Pancreas (tissue), 10 donors: ENCODE measurements at regions not wholly inside any gene's neighbourhood (a gene's known extent, or its start where the extent isn't known, plus 50 kb on each side); places are given as distances from the start of the nearest gene placed in this dataset.

ENCODE experiments used
- ATAC-seq, 4 donors: fragments of 200-7000 bp; cut with Tn5 transposase; one replicate each; pipeline versions ENCODE4 v1.8.0 to v1.9.1; 2020; ENCODE audit warnings: mild to moderate bottlenecking in 4 of 4, moderate library complexity in 4 of 4
- DNase-seq, 6 donors: peaks; one replicate each; pipeline ENCODE4 v3.0.0-alpha.2; 2020
- FAIRE-seq: peaks from 2 replicates; lab custom pipeline; 2012; peaks lifted over from hg19 to GRCh38; lab: Jason Lieb, UNC
- H3K27ac ChIP-seq, 4 donors: fragments of 200-600 bp; sonication (generic); 1 replicate in 3 of 4; 2 replicates in 1 of 4; pipeline versions ENCODE4 v1.5.0 to v1.8.0; 2020
- H3K27me3 ChIP-seq, 4 donors: fragments of 200-600 bp; one replicate each; pipeline ENCODE4 v1.8.0; 2021
- H3K36me3 ChIP-seq, 3 donors: fragments of 200-600 bp; sonication (generic) in 1 of 3; one replicate each; pipeline versions ENCODE4 v1.5.0 to v1.8.0; 2020 to 2021
- H3K4me1 ChIP-seq, 3 donors: fragments of 200-600 bp; one replicate each; pipeline ENCODE4 v1.8.0; 2021
- H3K4me3 ChIP-seq, 4 donors: fragments of 200-600 bp; sonication (generic) in 2 of 4; one replicate each; pipeline versions ENCODE4 v1.5.0 to v1.8.0; 2020 to 2021
- H3K9me3 ChIP-seq, 4 donors: fragments of 200-600 bp; one replicate each; pipeline ENCODE4 v1.8.0; 2021
- WGBS, 2 donors: extraction: QIAGEN DNeasy Blood & Tissue Kit; methylation state at CpG; one replicate each; pipeline ENCODE4 v1.1.7; 2013; 5-methylcytosine and 5-hydroxymethylcytosine counted together
- intact Hi-C, 3 donors: fragments of 100-400 bp; cut with DNase I; formaldehyde crosslinking; loops; one replicate each; pipeline versions ENCODE4 v1.11.1 to v1.14.2; 2022
- TF ChIP-seq, protein P1 (sequence below), 4 donors: fragments of 200-600 bp; sonication (generic) in 3 of 4; IDR thresholded peaks; one replicate each; pipeline versions ENCODE4 v1.5.0 to v1.8.0; 2021; ENCODE audit warnings: antibody characterized with exemption in 4 of 4
- donor health status: healthy with polysubstance abuse.
- donor health status: DM: no; HTN: no; CAD: no; lungs with moderate emphysema.
- donor health status: DM: no; HTN: no; CAD: no.
- donor health status: control.
- donor health status: control.
- donor health status: Bipolar disorder and iron deficiency.
- donor health status: DM: yes; HTN: yes; CAD: no.
- donor health status: DM: no; HTN: no; CAD: no.
- donor health status: DM: no; HTN: no; CAD: no.
- donor health status: DM: yes; HTN: yes; CAD: no.

DNA sequence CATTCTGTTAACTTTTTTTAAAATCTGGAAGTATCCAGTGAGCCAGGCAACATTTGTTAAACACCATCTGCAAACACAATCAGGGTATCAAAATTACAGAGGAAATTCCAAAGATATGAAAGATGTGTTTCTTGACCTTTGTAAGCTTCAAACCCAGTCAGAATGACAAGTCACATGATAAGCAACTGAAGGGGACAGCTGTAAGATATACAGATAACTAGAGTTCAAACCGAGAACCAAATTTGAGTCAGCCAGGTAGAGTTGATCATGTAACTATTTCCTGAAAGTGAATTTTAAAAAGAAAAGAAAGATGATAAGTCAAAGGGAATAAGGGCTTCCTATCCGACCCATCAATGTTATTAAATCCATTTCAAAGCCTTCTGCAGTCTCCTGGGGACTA lies 196.2 kb downstream of the DEPDC1B start:
- Histone ChIP-seq H3K4me3 (no peak overlapping the region), H3K27ac (no peak overlapping the region), H3K9me3 (no peaks in the 10 kb centered on the region), H3K27me3 (no peaks in the 10 kb centered on the region), H3K4me1 (no peaks in the 10 kb centered on the region), H3K36me3 (no peaks in the 10 kb centered on the region)
- TF ChIP-seq, protein P1, sequence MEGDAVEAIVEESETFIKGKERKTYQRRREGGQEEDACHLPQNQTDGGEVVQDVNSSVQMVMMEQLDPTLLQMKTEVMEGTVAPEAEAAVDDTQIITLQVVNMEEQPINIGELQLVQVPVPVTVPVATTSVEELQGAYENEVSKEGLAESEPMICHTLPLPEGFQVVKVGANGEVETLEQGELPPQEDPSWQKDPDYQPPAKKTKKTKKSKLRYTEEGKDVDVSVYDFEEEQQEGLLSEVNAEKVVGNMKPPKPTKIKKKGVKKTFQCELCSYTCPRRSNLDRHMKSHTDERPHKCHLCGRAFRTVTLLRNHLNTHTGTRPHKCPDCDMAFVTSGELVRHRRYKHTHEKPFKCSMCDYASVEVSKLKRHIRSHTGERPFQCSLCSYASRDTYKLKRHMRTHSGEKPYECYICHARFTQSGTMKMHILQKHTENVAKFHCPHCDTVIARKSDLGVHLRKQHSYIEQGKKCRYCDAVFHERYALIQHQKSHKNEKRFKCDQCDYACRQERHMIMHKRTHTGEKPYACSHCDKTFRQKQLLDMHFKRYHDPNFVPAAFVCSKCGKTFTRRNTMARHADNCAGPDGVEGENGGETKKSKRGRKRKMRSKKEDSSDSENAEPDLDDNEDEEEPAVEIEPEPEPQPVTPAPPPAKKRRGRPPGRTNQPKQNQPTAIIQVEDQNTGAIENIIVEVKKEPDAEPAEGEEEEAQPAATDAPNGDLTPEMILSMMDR (IDR thresholded peaks at IDR 0.05), result no peak
- intact Hi-C loops, result no loop called here
- WGBS, 2 donors, result 25 to 40% methylated on average over 2 of the region's 2 CpGs
- DNase-seq (no peak), FAIRE-seq (no peak), ATAC-seq (no peak)

DNA sequence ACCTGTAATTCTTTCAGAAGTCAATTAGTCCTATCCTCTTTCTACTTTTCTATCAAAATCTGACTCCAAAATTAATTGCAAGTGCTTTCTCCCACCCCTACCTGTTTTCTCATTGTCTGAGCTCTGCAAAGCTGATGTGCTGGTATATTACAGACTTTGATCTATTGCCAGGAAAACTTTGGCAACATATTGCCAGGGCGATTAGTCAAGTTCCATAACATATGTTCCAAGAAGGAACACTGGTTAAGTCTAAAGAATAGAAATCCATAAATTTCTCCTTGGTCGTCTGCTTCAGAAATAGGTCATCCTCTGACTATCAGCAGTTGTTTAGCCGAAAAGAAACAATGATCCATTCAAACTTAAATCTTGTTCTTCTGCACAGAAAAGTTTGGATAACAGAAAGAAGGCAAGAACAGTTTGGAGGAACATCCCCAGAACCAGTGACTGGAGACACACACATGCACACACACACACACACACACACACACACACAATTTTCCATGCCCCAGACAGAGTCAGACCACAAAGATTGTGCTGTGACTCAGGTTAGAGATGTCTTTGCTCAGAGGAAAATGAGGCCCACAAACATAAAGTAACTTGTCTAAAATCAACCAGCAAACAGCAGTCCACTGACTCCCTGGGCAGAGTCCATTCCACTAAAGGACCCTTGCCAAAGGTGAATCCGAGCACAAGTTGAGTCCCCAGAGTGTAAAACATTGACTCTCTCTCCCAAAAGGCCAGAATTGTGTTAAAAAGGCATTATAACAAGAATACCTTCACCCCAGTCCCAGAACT lies 202.1 kb downstream of the DEPDC1B start:
- ATAC-seq (no peak), FAIRE-seq (no peak), DNase-seq (no peak)
- intact Hi-C loops, result no loop called here
- Histone ChIP-seq H3K36me3 (no peaks in the 10 kb centered on the region), H3K9me3 (no peaks in the 10 kb centered on the region), H3K4me3 (no peak overlapping the region), H3K27me3 (no peaks in the 10 kb centered on the region), H3K27ac (no peak overlapping the region), H3K4me1 (no peaks in the 10 kb centered on the region)
- whole genome bisulfite sequencing, 2 donors, result 46 to 50% methylated on average over 4 of the region's 4 CpGs
- TF ChIP-seq, protein P1 (IDR thresholded peaks at IDR 0.05), result no peak

DNA sequence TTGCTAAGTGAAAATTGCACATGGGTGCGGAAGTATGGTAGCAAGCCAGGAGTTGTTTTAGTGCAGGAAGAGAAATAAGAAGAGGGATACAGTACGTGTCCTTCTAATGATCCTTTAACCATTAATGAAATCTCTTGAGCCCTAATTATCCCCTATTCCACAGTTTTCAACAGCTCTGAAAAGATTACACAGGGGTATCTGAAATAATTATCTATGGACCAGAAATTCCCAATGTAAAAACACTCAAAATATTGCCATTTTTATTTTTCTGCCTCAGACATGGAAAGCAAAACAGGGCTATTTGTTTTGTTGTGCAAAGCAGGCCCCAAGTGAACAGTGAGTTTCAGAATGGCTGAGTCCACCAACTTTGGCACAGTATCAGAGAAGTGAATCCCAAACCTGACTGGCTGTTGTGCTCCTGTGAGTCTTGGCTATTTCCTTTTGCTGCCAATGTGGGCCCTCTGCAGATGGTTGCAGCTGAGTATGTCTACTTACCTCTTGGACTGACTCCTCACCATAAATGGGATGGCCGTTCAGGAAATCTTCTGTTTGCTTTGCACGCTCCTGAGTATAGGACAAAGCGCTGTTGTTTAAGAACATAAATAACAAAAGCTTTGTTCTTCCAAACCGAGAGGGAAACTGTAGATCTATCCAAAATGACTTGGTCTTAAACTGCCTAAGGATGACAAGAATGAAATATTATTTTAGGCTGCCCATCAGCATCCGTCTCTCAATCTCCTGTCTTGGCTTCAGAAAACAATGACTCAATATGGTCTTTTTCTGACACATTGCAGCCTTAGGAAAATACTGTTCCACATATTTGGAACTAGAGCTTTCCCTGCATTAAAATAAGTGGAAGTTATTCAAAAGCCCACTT lies 204.1 kb downstream of the DEPDC1B start:
- no peak for FAIRE-seq

DNA sequence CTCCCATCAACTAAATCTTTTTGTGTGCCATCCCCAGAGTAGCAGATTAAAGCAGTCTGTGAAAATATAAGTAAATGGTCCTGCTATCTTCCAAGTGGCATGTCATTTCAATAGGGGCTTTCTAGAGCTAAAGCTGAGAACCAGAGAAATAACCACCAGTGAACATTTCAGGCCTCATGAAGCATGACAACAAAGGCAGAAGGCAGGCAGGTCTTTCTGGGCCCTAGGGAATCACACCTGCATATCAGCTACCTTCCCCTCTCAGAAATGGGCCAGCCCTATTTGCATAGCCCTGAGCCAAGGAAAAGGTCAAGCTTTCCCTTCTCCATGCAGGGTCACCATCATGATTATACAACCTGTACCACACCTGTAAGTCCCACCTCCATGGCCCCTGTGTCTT lies 205.3 kb downstream of the DEPDC1B start:
- no peak overlapping the region for H3K4me3 ChIP-seq
- no peak for ATAC-seq
- no peaks in the 10 kb centered on the region for H3K4me1 ChIP-seq
- no peaks in the 10 kb centered on the region for H3K9me3 ChIP-seq
- H3K36me3 ChIP-seq, result no peaks in the 10 kb centered on the region
- TF ChIP-seq, protein P1 (IDR thresholded peaks at IDR 0.05), result no peak
- no peaks in the 10 kb centered on the region for H3K27me3 ChIP-seq
- FAIRE-seq, result no peak
- intact Hi-C loops, result no loop called here
- H3K27ac ChIP-seq, result no peak overlapping the region
- no peak for DNase-seq

More for the DNA sequence above, 204.1 kb downstream of the DEPDC1B start:
- H3K27me3 ChIP-seq, result no peaks in the 10 kb centered on the region
- no peak for DNase-seq
- no peaks in the 10 kb centered on the region for H3K9me3 ChIP-seq
- no peaks in the 10 kb centered on the region for H3K36me3 ChIP-seq
- H3K4me1 ChIP-seq, result no peaks in the 10 kb centered on the region
- 70 to 78% methylated on average over 7 of the region's 7 CpGs for WGBS, 2 donors
- intact Hi-C loops, result no loop called here
- H3K4me3 ChIP-seq, result no peak overlapping the region
- ATAC-seq, result no peak
- TF ChIP-seq, protein P1 (IDR thresholded peaks at IDR 0.05), result no peak
- no peak overlapping the region for H3K27ac ChIP-seq
